A673 (cell line): ENCODE measurements at regions not wholly inside any gene's neighbourhood (a gene's known extent, or its start where the extent isn't known, plus 50 kb on each side); places are given as distances from the start of the nearest gene placed in this dataset.
"Not testable (repeated sequence)": the region's sequence is repeated elsewhere in the genome, so short reads cannot be mapped to it uniquely, and the experiment has no call there.

ENCODE experiments used
- BruUV-seq: library from RNA; stranded (reverse); fragments of 400-500 nt; replicated peaks from 2 replicates; lab custom pipeline; 2021; lab: Mats Ljungman, UMichigan
- CTCF ChIA-PET: fragments of 300-600 bp; sonication (Branson Sonifier 250); formaldehyde crosslinking; loops from one replicate; lab custom pipeline; 2022; ENCODE audit warnings: antibody characterized with exemption; lab: Charles Lee
- POLR2A ChIA-PET: fragments of 300-600 bp; sonication (Branson Sonifier 250); formaldehyde crosslinking; loops from one replicate; lab custom pipeline; 2022; ENCODE audit warnings: antibody characterized with exemption; ENCODE audit not compliant: low non-redundant PET; lab: Charles Lee
- DNase-seq: peaks from one replicate; pipeline ENCODE4 v3.0.0-alpha.2; 2015; ENCODE audit warnings: low spot score
- H3K27ac ChIP-seq: fragments of 200-600 bp; sonication (generic); 2 replicates; pipeline ENCODE4 v1.5.1; 2016; ENCODE audit warnings: mixed run types, low read depth, mild to moderate bottlenecking, mixed read lengths, antibody characterized with exemption, low read length; ENCODE audit not compliant: poor library complexity, severe bottlenecking
- H3K27me3 ChIP-seq: fragments of 200-600 bp; sonication (generic); replicated peaks from 2 replicates; pipeline ENCODE4 v1.6.1; 2017; ENCODE audit warnings: mixed run types, low read depth, mild to moderate bottlenecking, mixed read lengths, antibody characterized with exemption, low read length; ENCODE audit not compliant: insufficient read depth, poor library complexity
- H3K36me3 ChIP-seq: fragments of 200-600 bp; sonication (generic); 2 replicates; pipeline ENCODE4 v1.6.1; 2016; ENCODE audit warnings: mixed run types, mild to moderate bottlenecking, mixed read lengths, antibody characterized with exemption, low read length; ENCODE audit not compliant: insufficient read depth, poor library complexity, severe bottlenecking
- H3K4me1 ChIP-seq: fragments of 200-600 bp; sonication (generic); 2 replicates; pipeline ENCODE4 v1.6.1; 2017; ENCODE audit warnings: mixed run types, mild to moderate bottlenecking, mixed read lengths, antibody characterized with exemption, low read length; ENCODE audit not compliant: insufficient read depth, poor library complexity, severe bottlenecking
- H3K4me3 ChIP-seq: fragments of 200-600 bp; sonication (generic); 2 replicates; pipeline ENCODE4 v1.5.1; 2016; ENCODE audit warnings: low read depth, mixed run types, mild to moderate bottlenecking, mixed read lengths, low read length; ENCODE audit not compliant: poor library complexity, severe bottlenecking
- H3K9me3 ChIP-seq: fragments of 200-600 bp; sonication (generic); 2 replicates; pipeline ENCODE4 v1.6.1; 2016; ENCODE audit warnings: mixed run types, low read depth, mild to moderate bottlenecking, mixed read lengths, antibody characterized with exemption, low read length; ENCODE audit not compliant: poor library complexity, severe bottlenecking
- EZH2 ChIP-seq: fragments of 200-600 bp; sonication (generic); IDR thresholded peaks from 2 replicates; pipeline ENCODE4 v1.6.1; 2017; ENCODE audit warnings: borderline replicate concordance, low read depth, mild to moderate bottlenecking, mixed read lengths, antibody characterized with exemption, low read length; ENCODE audit not compliant: poor library complexity, severe bottlenecking
- intact Hi-C: fragments of 100-400 bp; cut with micrococcal nuclease; formaldehyde crosslinking; loops from one replicate; pipeline ENCODE4 v1.10.0; 2022; ENCODE audit not compliant: unreplicated experiment
- TF ChIP-seq, protein P1 (sequence below): fragments of 300-800, 200-600 bp; sonication (generic); conservative IDR thresholded peaks from 2 replicates; pipeline ENCODE4 v1.5.1; 2017; ENCODE audit warnings: low read depth, mild to moderate bottlenecking, antibody characterized with exemption, low read length, moderate library complexity, mixed read lengths

- intact Hi-C loops = no loop called here
- Histone ChIP-seq H3K4me1 (no peaks in the 10 kb centered on the region), H3K4me3 (no peak overlapping the region), H3K9me3 (peaks cover 8% of the 10 kb centered on the region), H3K27ac (no peak overlapping the region), H3K27me3 (no peaks in the 10 kb centered on the region), H3K36me3 (no peaks in the 10 kb centered on the region)
- BruUV-seq = no TSS peak
- ChIA-PET POLR2A (no interaction called here), CTCF (no interaction called here)
- TF ChIP-seq EZH2 = no peak
- TF ChIP-seq, protein P1, sequence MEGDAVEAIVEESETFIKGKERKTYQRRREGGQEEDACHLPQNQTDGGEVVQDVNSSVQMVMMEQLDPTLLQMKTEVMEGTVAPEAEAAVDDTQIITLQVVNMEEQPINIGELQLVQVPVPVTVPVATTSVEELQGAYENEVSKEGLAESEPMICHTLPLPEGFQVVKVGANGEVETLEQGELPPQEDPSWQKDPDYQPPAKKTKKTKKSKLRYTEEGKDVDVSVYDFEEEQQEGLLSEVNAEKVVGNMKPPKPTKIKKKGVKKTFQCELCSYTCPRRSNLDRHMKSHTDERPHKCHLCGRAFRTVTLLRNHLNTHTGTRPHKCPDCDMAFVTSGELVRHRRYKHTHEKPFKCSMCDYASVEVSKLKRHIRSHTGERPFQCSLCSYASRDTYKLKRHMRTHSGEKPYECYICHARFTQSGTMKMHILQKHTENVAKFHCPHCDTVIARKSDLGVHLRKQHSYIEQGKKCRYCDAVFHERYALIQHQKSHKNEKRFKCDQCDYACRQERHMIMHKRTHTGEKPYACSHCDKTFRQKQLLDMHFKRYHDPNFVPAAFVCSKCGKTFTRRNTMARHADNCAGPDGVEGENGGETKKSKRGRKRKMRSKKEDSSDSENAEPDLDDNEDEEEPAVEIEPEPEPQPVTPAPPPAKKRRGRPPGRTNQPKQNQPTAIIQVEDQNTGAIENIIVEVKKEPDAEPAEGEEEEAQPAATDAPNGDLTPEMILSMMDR = no peak
- no peak for DNase-seq
Observed at GRCh38 chr17:16878084-16878483, 93.8 kb downstream of the TNFRSF13B start.

- H3K9me3 ChIP-seq = peaks cover 8% of the 10 kb centered on the region
- no TSS peak for BruUV-seq
- peak; percentile 52 for DNase-seq
- ChIA-PET POLR2A (no interaction called here), CTCF (interaction anchor here (0.5 kb wide), 1 partner anchor 162 kb away, joined by 6 read pairs; no protein-coding TSS in a partner anchor)
- no peaks in the 10 kb centered on the region for H3K36me3 ChIP-seq
- no peak overlapping the region for H3K27ac ChIP-seq
- no peaks in the 10 kb centered on the region for H3K4me1 ChIP-seq
- H3K4me3 ChIP-seq = no peak overlapping the region
- intact Hi-C loops = no loop called here
- TF ChIP-seq EZH2 = no peak
- TF ChIP-seq, protein P1 = no peak
- H3K27me3 ChIP-seq = no peaks in the 10 kb centered on the region
Observed at GRCh38 chr17:16877099-16877498, 94.8 kb downstream of the TNFRSF13B start.

- peak; percentile 19 for DNase-seq
- H3K4me1 ChIP-seq = no peaks in the 10 kb centered on the region
- no TSS peak for BruUV-seq
- H3K36me3 ChIP-seq = no peaks in the 10 kb centered on the region
- POLR2A ChIA-PET = no interaction called here
- no peak overlapping the region for H3K4me3 ChIP-seq
- TF ChIP-seq EZH2 = no peak
- TF ChIP-seq, protein P1 = no peak
- CTCF ChIA-PET = no interaction called here
- no peak overlapping the region for H3K27ac ChIP-seq
- H3K27me3 ChIP-seq = no peaks in the 10 kb centered on the region
- peaks cover 8% of the 10 kb centered on the region for H3K9me3 ChIP-seq
- intact Hi-C loops = no loop called here
Observed at GRCh38 chr17:16875662-16876061, 96.3 kb downstream of the TNFRSF13B start.

GRCh38 chr17:16874216-16874615 lies 97.7 kb downstream of the TNFRSF13B start:
- H3K27me3 ChIP-seq, H3K27ac ChIP-seq, POLR2A ChIA-PET, H3K36me3 ChIP-seq, CTCF ChIA-PET, H3K4me3 ChIP-seq, BruUV-seq, H3K9me3 ChIP-seq, DNase-seq, intact Hi-C loops, H3K4me1 ChIP-seq: not testable (repeated sequence)
